ENCODE measurements at regions not wholly inside any gene's neighbourhood (a gene's known extent, or its start where the extent isn't known, plus 50 kb on each side); places are given as distances from the start of the nearest gene placed in this dataset.

- H3K36me3 ChIP-seq: no peaks in the 10 kb centered on the region
- TF ChIP-seq, protein P1, sequence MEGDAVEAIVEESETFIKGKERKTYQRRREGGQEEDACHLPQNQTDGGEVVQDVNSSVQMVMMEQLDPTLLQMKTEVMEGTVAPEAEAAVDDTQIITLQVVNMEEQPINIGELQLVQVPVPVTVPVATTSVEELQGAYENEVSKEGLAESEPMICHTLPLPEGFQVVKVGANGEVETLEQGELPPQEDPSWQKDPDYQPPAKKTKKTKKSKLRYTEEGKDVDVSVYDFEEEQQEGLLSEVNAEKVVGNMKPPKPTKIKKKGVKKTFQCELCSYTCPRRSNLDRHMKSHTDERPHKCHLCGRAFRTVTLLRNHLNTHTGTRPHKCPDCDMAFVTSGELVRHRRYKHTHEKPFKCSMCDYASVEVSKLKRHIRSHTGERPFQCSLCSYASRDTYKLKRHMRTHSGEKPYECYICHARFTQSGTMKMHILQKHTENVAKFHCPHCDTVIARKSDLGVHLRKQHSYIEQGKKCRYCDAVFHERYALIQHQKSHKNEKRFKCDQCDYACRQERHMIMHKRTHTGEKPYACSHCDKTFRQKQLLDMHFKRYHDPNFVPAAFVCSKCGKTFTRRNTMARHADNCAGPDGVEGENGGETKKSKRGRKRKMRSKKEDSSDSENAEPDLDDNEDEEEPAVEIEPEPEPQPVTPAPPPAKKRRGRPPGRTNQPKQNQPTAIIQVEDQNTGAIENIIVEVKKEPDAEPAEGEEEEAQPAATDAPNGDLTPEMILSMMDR (IDR thresholded peaks at IDR 0.05; ENCODE audit: low read depth, low read length): no peak
- no peaks in the 10 kb centered on the region for H3K4me1 ChIP-seq
- no peak for DNase-seq
- H3K9me3 ChIP-seq: no peaks in the 10 kb centered on the region
- H3K27me3 ChIP-seq: no peaks in the 10 kb centered on the region
- no peak overlapping the region for H3K4me3 ChIP-seq (ENCODE audit: low read depth, low read length)
Observed at GRCh38 chr15:94691169-94691568, 459.8 kb downstream of the MCTP2 start.

DNA sequence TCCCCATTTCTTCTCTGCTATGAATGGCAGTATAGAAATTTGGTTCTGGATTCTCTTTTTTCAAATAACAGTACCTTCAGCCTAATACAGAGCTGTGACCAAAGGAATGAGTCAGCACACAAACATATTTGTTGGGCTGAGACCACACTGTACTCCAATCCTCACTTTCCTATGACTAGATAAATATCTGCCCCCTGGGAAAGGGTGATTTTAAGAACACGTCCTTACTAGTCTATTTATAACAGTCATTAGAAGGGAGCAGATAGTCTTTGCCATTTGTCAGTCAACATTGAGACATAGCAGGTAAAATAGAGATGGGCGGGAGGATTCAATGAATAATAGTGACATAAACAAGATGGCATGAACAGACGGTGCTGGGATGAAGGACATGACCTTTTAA is 461.3 kb downstream of the MCTP2 start:
- no peaks in the 10 kb centered on the region for H3K9me3 ChIP-seq
- TF ChIP-seq, protein P1 (IDR thresholded peaks at IDR 0.05; ENCODE audit: low read depth, low read length): no peak
- no peaks in the 10 kb centered on the region for H3K4me1 ChIP-seq
- no peaks in the 10 kb centered on the region for H3K27me3 ChIP-seq
- H3K36me3 ChIP-seq: no peaks in the 10 kb centered on the region
- H3K4me3 ChIP-seq (ENCODE audit: low read depth, low read length): no peak overlapping the region
- DNase-seq: no peak

GRCh38 chr15:94700211-94700610 is 468.9 kb downstream of the MCTP2 start:
- H3K27me3 ChIP-seq: no peaks in the 10 kb centered on the region
- TF ChIP-seq, protein P1 (IDR thresholded peaks at IDR 0.05; ENCODE audit: low read depth, low read length): no peak
- H3K4me1 ChIP-seq: no peaks in the 10 kb centered on the region

DNA sequence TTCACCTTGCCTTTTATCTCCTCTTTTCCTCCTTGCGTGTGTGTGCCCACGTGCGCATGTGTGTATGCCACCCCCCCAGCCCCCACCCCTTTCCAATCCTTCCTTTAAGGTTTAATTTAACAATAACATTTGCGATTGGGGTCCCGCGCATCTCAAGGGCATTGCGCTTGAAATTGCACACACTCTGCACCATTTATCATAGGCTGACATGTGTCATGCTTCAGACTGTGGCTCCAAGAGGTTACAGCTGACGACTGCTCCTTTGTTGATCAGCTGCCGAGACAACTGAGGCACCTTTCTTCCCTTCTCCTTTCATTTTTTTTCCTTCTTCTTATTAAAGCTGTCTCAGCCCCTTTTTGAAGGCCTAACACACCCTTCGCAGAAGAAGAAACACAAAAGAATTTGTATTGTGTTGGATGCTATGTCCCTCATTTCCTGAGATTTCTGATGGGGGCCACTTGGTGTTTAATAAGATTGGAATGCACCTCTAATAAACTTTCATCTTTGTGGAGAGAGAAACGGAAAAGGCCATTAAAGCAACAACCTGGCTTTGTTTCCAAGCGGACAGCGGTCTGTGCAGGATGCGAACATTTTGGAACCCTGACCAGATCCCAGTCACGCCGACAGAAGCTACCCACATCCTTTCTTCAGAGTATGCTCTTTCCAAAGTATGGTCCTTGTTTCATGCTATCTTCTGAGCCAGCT is 470.1 kb downstream of the MCTP2 start:
- H3K4me3 ChIP-seq (ENCODE audit: low read depth, low read length): no peak overlapping the region
- H3K4me1 ChIP-seq: no peaks in the 10 kb centered on the region
- TF ChIP-seq, protein P1 (IDR thresholded peaks at IDR 0.05; ENCODE audit: low read depth, low read length): no peak
- no peak for DNase-seq
- H3K27me3 ChIP-seq: no peaks in the 10 kb centered on the region
- no peaks in the 10 kb centered on the region for H3K9me3 ChIP-seq
- H3K36me3 ChIP-seq: no peaks in the 10 kb centered on the region

More at GRCh38 chr15:94700211-94700610, 468.9 kb downstream of the MCTP2 start:
- Histone ChIP-seq H3K4me3 (ENCODE audit: low read depth, low read length) (no peak overlapping the region), H3K9me3 (no peaks in the 10 kb centered on the region), H3K36me3 (no peaks in the 10 kb centered on the region)
- DNase-seq: no peak

DNA sequence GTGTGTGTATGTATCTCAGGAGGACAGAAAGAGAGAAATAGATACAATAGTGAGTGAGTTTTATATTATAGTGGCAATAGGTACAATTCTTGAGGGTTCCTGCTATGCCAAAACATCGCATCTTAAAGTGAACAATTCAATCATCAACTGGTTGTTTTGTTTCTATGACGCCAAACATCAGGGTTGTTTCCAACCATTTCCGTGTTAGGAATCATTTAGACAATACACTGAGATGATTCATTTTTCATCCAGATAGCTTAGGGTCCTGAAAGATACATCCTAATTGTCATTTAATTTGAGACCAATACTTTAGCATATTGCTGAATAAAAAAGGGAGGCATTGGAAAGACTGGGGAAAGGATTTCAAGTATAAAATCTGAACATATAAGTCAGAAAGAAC is 472.2 kb downstream of the MCTP2 start:
- Histone ChIP-seq H3K4me3 (ENCODE audit: low read depth, low read length) (no peak overlapping the region), H3K27me3 (no peaks in the 10 kb centered on the region), H3K9me3 (no peaks in the 10 kb centered on the region), H3K4me1 (no peaks in the 10 kb centered on the region), H3K36me3 (no peaks in the 10 kb centered on the region)
- TF ChIP-seq, protein P1 (IDR thresholded peaks at IDR 0.05; ENCODE audit: low read depth, low read length): no peak
- no peak for DNase-seq

DNA sequence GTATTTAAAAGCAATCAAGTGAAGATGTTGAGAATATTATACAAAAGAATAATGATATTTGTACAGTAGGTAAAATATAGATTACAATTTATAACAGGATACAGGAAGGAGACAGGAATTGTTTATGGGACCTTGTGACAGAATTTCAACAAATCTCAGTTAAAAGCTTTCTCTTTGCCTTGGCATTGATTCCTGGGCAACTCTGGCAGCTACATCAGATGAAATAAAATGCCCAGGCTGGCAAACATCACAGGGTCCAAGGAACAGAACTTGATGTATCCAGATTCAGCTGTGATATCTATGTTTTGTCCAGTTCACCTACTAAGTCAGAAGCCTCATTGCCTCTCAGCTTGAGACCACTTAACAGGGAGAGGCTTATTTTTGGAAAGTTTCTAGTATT is 473.1 kb downstream of the MCTP2 start:
- H3K27me3 ChIP-seq: no peaks in the 10 kb centered on the region
- H3K9me3 ChIP-seq: no peaks in the 10 kb centered on the region
- H3K4me1 ChIP-seq: no peaks in the 10 kb centered on the region
- no peaks in the 10 kb centered on the region for H3K36me3 ChIP-seq
- H3K4me3 ChIP-seq (ENCODE audit: low read depth, low read length): no peak overlapping the region
- no peak for DNase-seq
- TF ChIP-seq, protein P1 (IDR thresholded peaks at IDR 0.05; ENCODE audit: low read depth, low read length): no peak
